H1 (cell line): ENCODE measurements at regions not wholly inside any gene's neighbourhood (a gene's known extent, or its start where the extent isn't known, plus 50 kb on each side); places are given as distances from the start of the nearest gene placed in this dataset.

ENCODE experiments used
- KDM5A ChIP-seq: fragments of 200-600 bp; IDR thresholded peaks from 2 replicates; pipeline ENCODE4 v1.7.1; 2012; ENCODE audit warnings: mild to moderate bottlenecking, low read length, inconsistent platforms, mixed read lengths
- POLR2AphosphoS5 ChIP-seq: IDR thresholded peaks from 2 replicates; pipeline ENCODE4 v1.6.1; 2011; ENCODE audit warnings: low read depth, low read length

GRCh38 chr22:48564995-48565394 is 1262.7 kb downstream of the BRD1 start:
- TF ChIP-seq KDM5A: no peak
- no peak for TF ChIP-seq POLR2AphosphoS5
